Astrocyte (in vitro differentiated cells and primary cell): ENCODE measurements at regions not wholly inside any gene's neighbourhood (a gene's known extent, or its start where the extent isn't known, plus 50 kb on each side); places are given as distances from the start of the nearest gene placed in this dataset.

Experiments used
- DNase-seq: peaks from one replicate; pipeline ENCODE4 v3.0.0-alpha.2; 2010; ENCODE audit warnings: low read depth
- FAIRE-seq: peaks from 2 replicates; lab custom pipeline; 2011; peaks lifted over from hg19 to GRCh38; lab: Jason Lieb, UNC
- H2AFZ ChIP-seq: 2 replicates; pipeline ENCODE4 v1.6.0; 2012; ENCODE audit warnings: low read depth, low read length, inconsistent platforms
- H3K27ac ChIP-seq: 2 replicates; pipeline ENCODE4 v1.5.1; 2011; ENCODE audit warnings: low read depth, low read length, inconsistent platforms
- H3K27me3 ChIP-seq: 2 replicates; pipeline ENCODE4 v1.6.0; 2011; ENCODE audit warnings: low read length, inconsistent platforms; ENCODE audit not compliant: insufficient read depth
- H3K36me3 ChIP-seq: 2 replicates; pipeline ENCODE4 v1.5.1; 2011; ENCODE audit warnings: low read length, inconsistent platforms; ENCODE audit not compliant: insufficient read depth
- H3K4me1 ChIP-seq: 2 replicates; pipeline ENCODE4 v1.5.1; 2011; ENCODE audit warnings: low read length, inconsistent platforms; ENCODE audit not compliant: insufficient read depth
- H3K4me2 ChIP-seq: 2 replicates; pipeline ENCODE4 v1.6.0; 2012; ENCODE audit warnings: low read length, inconsistent platforms
- H3K4me3 ChIP-seq: 2 replicates; pipeline ENCODE4 v1.5.1; 2011; ENCODE audit warnings: low read depth, mild to moderate bottlenecking, low read length, inconsistent platforms; ENCODE audit not compliant: insufficient read depth
- H3K79me2 ChIP-seq: 2 replicates; pipeline ENCODE4 v1.6.0; 2012; ENCODE audit warnings: mild to moderate bottlenecking, low read length, inconsistent platforms; ENCODE audit not compliant: insufficient read depth
- H3K9ac ChIP-seq: 2 replicates; pipeline ENCODE4 v1.6.0; 2012; ENCODE audit warnings: mild to moderate bottlenecking, low read length, inconsistent platforms
- H3K9me3 ChIP-seq: 2 replicates; pipeline ENCODE4 v1.5.1; 2012; ENCODE audit warnings: low read depth, mild to moderate bottlenecking, low read length, inconsistent platforms; ENCODE audit not compliant: insufficient read depth
- H4K20me1 ChIP-seq: 2 replicates; pipeline ENCODE4 v1.6.0; 2012; ENCODE audit warnings: low read length, inconsistent platforms; ENCODE audit not compliant: insufficient read depth
- H3K27ac Mint-ChIP-seq: one replicate; pipeline ENCODE4 v1.8.0; 2021; ENCODE audit warnings: mild to moderate bottlenecking, mixed read lengths; ENCODE audit not compliant: unreplicated experiment
- H3K27me3 Mint-ChIP-seq: one replicate; pipeline ENCODE4 v1.8.0; 2021; ENCODE audit warnings: low read depth, mixed read lengths; ENCODE audit not compliant: unreplicated experiment
- H3K36me3 Mint-ChIP-seq: one replicate; pipeline ENCODE4 v1.8.0; 2021; ENCODE audit warnings: low read depth, mixed read lengths; ENCODE audit not compliant: unreplicated experiment
- H3K4me1 Mint-ChIP-seq: one replicate; pipeline ENCODE4 v1.8.0; 2021; ENCODE audit warnings: low read depth, mixed read lengths; ENCODE audit not compliant: unreplicated experiment
- H3K4me3 Mint-ChIP-seq: one replicate; pipeline ENCODE4 v1.8.0; 2021; ENCODE audit warnings: mild to moderate bottlenecking, moderate library complexity, mixed read lengths; ENCODE audit not compliant: unreplicated experiment
- H3K9me3 Mint-ChIP-seq: one replicate; pipeline ENCODE4 v1.8.0; 2021; ENCODE audit warnings: mild to moderate bottlenecking, mixed read lengths; ENCODE audit not compliant: unreplicated experiment
- CTCF ChIP-seq: IDR thresholded peaks from 2 replicates; pipeline ENCODE4 v1.5.1; 2011; ENCODE audit warnings: low read depth, mild to moderate bottlenecking, inconsistent platforms, low read length, moderate library complexity; ENCODE audit not compliant: insufficient read depth
- EZH2 ChIP-seq: IDR thresholded peaks from 2 replicates; pipeline ENCODE4 v1.6.1; 2012; ENCODE audit warnings: mild to moderate bottlenecking, low read length, inconsistent platforms; ENCODE audit not compliant: insufficient read depth

- no peaks in the 10 kb centered on the region for H3K36me3 Mint-ChIP-seq
- Histone ChIP-seq H3K27ac (no peak overlapping the region), H3K4me3 (no peak overlapping the region), H3K36me3 (no peaks in the 10 kb centered on the region), H3K79me2 (no peaks in the 10 kb centered on the region), H3K4me2 (no peak overlapping the region), H4K20me1 (no peaks in the 10 kb centered on the region), H3K9ac (no peak overlapping the region), H2AFZ (no peak overlapping the region), H3K27me3 (no peaks in the 10 kb centered on the region), H3K9me3 (no peaks in the 10 kb centered on the region), H3K4me1 (no peaks in the 10 kb centered on the region)
- no peaks in the 10 kb centered on the region for H3K4me1 Mint-ChIP-seq
- peaks cover 2% of the 10 kb centered on the region for H3K27me3 Mint-ChIP-seq
- TF ChIP-seq CTCF = no peak
- no peak for TF ChIP-seq EZH2
- DNase-seq = no peak
- no peak overlapping the region for H3K27ac Mint-ChIP-seq
- no peak overlapping the region for H3K4me3 Mint-ChIP-seq
- peaks cover 3% of the 10 kb centered on the region for H3K9me3 Mint-ChIP-seq
- no peak for FAIRE-seq
These were observed 690.1 kb upstream of the MAN1A1 start for GRCh38 chr6:120039664-120040063.

- Mint-ChIP-seq H3K27ac (no peak overlapping the region), H3K9me3 (peaks cover 3% of the 10 kb centered on the region)
These were observed 682.3 kb upstream of the MAN1A1 start for GRCh38 chr6:120031837-120032236.

More at GRCh38 chr6:120031837-120032236, 682.3 kb upstream of the MAN1A1 start:
- H3K4me3 ChIP-seq = no peak overlapping the region
- no peak overlapping the region for H3K4me2 ChIP-seq
- H3K9me3 ChIP-seq = no peaks in the 10 kb centered on the region
- Mint-ChIP-seq H3K4me3 (no peak overlapping the region), H3K36me3 (no peaks in the 10 kb centered on the region), H3K27me3 (no peaks in the 10 kb centered on the region), H3K4me1 (no peaks in the 10 kb centered on the region)
- H2AFZ ChIP-seq = no peak overlapping the region
- H3K27ac ChIP-seq = no peak overlapping the region
- H4K20me1 ChIP-seq = no peaks in the 10 kb centered on the region
- H3K9ac ChIP-seq = no peak overlapping the region
- TF ChIP-seq EZH2 (no peak), CTCF (no peak)
- FAIRE-seq (no peak), DNase-seq (no peak)
- H3K79me2 ChIP-seq = no peaks in the 10 kb centered on the region
- no peaks in the 10 kb centered on the region for H3K36me3 ChIP-seq
- no peaks in the 10 kb centered on the region for H3K27me3 ChIP-seq
- no peaks in the 10 kb centered on the region for H3K4me1 ChIP-seq
